H9 (cell line): ENCODE measurements at regions not wholly inside any gene's neighbourhood (a gene's known extent, or its start where the extent isn't known, plus 50 kb on each side); places are given as distances from the start of the nearest gene placed in this dataset.

Source experiments
- DNase-seq: peaks from one replicate; pipeline ENCODE4 v3.0.0-alpha.2; 2017
- H2AFZ ChIP-seq: one replicate; pipeline ENCODE4 v1.6.1; 2013; ENCODE audit warnings: mild to moderate bottlenecking, low read length, control low read depth, moderate library complexity
- H2AK5ac ChIP-seq: 2 replicates; pipeline ENCODE4 v1.6.1; 2013; ENCODE audit warnings: low read length, control low read depth, mixed read lengths; ENCODE audit not compliant: insufficient read length
- H2BK120ac ChIP-seq: one replicate; pipeline ENCODE4 v1.6.1; 2013; ENCODE audit warnings: low read depth, mild to moderate bottlenecking, low read length, control low read depth, inconsistent platforms; ENCODE audit not compliant: poor library complexity, severe bottlenecking
- H2BK12ac ChIP-seq: 2 replicates; pipeline ENCODE4 v1.6.1; 2013; ENCODE audit warnings: low read length, control low read depth, mixed read lengths, low read depth; ENCODE audit not compliant: insufficient read length
- H2BK15ac ChIP-seq: 2 replicates; pipeline ENCODE4 v1.6.1; 2013; ENCODE audit warnings: low read depth, low read length, control low read depth
- H2BK20ac ChIP-seq: one replicate; pipeline ENCODE4 v1.6.1; 2013; ENCODE audit warnings: low read depth, mild to moderate bottlenecking, low read length, control low read depth, inconsistent platforms; ENCODE audit not compliant: poor library complexity, severe bottlenecking
- H2BK5ac ChIP-seq: 2 replicates; pipeline ENCODE4 v1.6.1; 2013; ENCODE audit warnings: low read length, control low read depth, mixed read lengths; ENCODE audit not compliant: insufficient read length
- H3K14ac ChIP-seq: 2 replicates; pipeline ENCODE4 v1.6.1; 2013; ENCODE audit warnings: low read length, control low read depth; ENCODE audit not compliant: insufficient read depth
- H3K18ac ChIP-seq: 2 replicates; pipeline ENCODE4 v1.6.1; 2013; ENCODE audit warnings: low read depth, mild to moderate bottlenecking, mixed read lengths, low read length, control low read depth; ENCODE audit not compliant: insufficient read length
- H3K23ac ChIP-seq: 2 replicates; pipeline ENCODE4 v1.6.1; 2013; ENCODE audit warnings: low read length, control low read depth, mixed read lengths, low read depth; ENCODE audit not compliant: insufficient read length
- H3K23me2 ChIP-seq: 2 replicates; pipeline ENCODE4 v1.6.1; 2013; ENCODE audit warnings: low read depth, mild to moderate bottlenecking, mixed read lengths, low read length, control low read depth; ENCODE audit not compliant: insufficient read length, poor library complexity, severe bottlenecking
- H3K27ac ChIP-seq: 2 replicates; pipeline ENCODE4 v1.5.1; 2013; ENCODE audit warnings: low read length, control low read depth, mixed read lengths, low read depth; ENCODE audit not compliant: insufficient read length
- H3K27me3 ChIP-seq: 2 replicates; pipeline ENCODE4 v1.6.1; 2013; ENCODE audit warnings: low read length, control low read depth, inconsistent platforms; ENCODE audit not compliant: insufficient read depth
- H3K4ac ChIP-seq: 2 replicates; pipeline ENCODE4 v1.6.1; 2013; ENCODE audit warnings: low read depth, mild to moderate bottlenecking, control low read depth, inconsistent platforms, low read length, moderate library complexity
- H3K4me1 ChIP-seq: 2 replicates; pipeline ENCODE4 v1.6.1; 2013; ENCODE audit warnings: low read length, control low read depth, inconsistent platforms; ENCODE audit not compliant: insufficient read depth
- H3K4me2 ChIP-seq: 2 replicates; pipeline ENCODE4 v1.6.1; 2013; ENCODE audit warnings: low read length, control low read depth, mixed read lengths; ENCODE audit not compliant: insufficient read length, insufficient read depth
- H3K56ac ChIP-seq: 2 replicates; pipeline ENCODE4 v1.6.1; 2013; ENCODE audit warnings: low read depth, mild to moderate bottlenecking, mixed read lengths, low read length, control low read depth; ENCODE audit not compliant: insufficient read length
- H3K79me1 ChIP-seq: 2 replicates; pipeline ENCODE4 v1.6.1; 2013; ENCODE audit warnings: low read depth, mild to moderate bottlenecking, moderate library complexity, low read length, control low read depth, inconsistent platforms; ENCODE audit not compliant: insufficient read depth, poor library complexity, severe bottlenecking
- H3K79me2 ChIP-seq: 2 replicates; pipeline ENCODE4 v1.6.1; 2013; ENCODE audit warnings: low read length, control low read depth, inconsistent platforms; ENCODE audit not compliant: insufficient read depth
- H3K9ac ChIP-seq: 2 replicates; pipeline ENCODE4 v1.6.1; 2013; ENCODE audit warnings: low read length, control low read depth, mixed read lengths; ENCODE audit not compliant: insufficient read length; ENCODE audit errors: extremely low read depth
- H3K9me3 ChIP-seq: one replicate; pipeline ENCODE4 v1.6.1; 2013; ENCODE audit warnings: low read depth, low read length, inconsistent platforms; ENCODE audit not compliant: control insufficient read depth
- H3T11ph ChIP-seq: one replicate; pipeline ENCODE4 v1.6.1; 2013; ENCODE audit warnings: mild to moderate bottlenecking, low read length, control low read depth, inconsistent platforms
- H4K20me1 ChIP-seq: one replicate; pipeline ENCODE4 v1.6.1; 2013; ENCODE audit not compliant: control insufficient read depth, insufficient read length, insufficient read depth
- H4K5ac ChIP-seq: 2 replicates; pipeline ENCODE4 v1.6.1; 2013; ENCODE audit warnings: low read depth, mild to moderate bottlenecking, mixed read lengths, low read length, control low read depth; ENCODE audit not compliant: insufficient read length
- H4K8ac ChIP-seq: replicated peaks from 2 replicates; pipeline ENCODE4 v1.6.1; 2013; ENCODE audit warnings: low read length, control low read depth, mixed read lengths, low read depth; ENCODE audit not compliant: insufficient read length
- H4K91ac ChIP-seq: 2 replicates; pipeline ENCODE4 v1.6.1; 2013; ENCODE audit warnings: low read depth, mild to moderate bottlenecking, moderate library complexity, mixed read lengths, low read length, control low read depth; ENCODE audit not compliant: insufficient read length
- H3K27ac Mint-ChIP-seq, 3 experiments: 2 replicates in 2 of 3; 3 replicates in 1 of 3; pipeline ENCODE4 v1.8.0; 2020 to 2021; ENCODE audit warnings: mixed read lengths in 3 of 3, mild to moderate bottlenecking in 1 of 3, moderate library complexity in 1 of 3
- H3K27me3 Mint-ChIP-seq: 2 replicates; pipeline ENCODE4 v1.8.0; 2021; ENCODE audit warnings: low read depth, mild to moderate bottlenecking, moderate library complexity, mixed read lengths
- H3K36me3 Mint-ChIP-seq, 3 experiments: 2 replicates in 2 of 3; 3 replicates in 1 of 3; pipeline ENCODE4 v1.8.0; 2020 to 2021; ENCODE audit warnings: low read depth in 3 of 3, mixed read lengths in 3 of 3; ENCODE audit not compliant: insufficient read depth in 1 of 3
- H3K4me1 Mint-ChIP-seq, 2 experiments: 2 replicates each; pipeline ENCODE4 v1.8.0; 2020; ENCODE audit warnings: mixed read lengths in 2 of 2
- H3K4me3 Mint-ChIP-seq, 2 experiments: 2 replicates in 1 of 2; 3 replicates in 1 of 2; pipeline ENCODE4 v1.8.0; 2020 to 2021; ENCODE audit warnings: mild to moderate bottlenecking in 2 of 2, mixed read lengths in 2 of 2, moderate library complexity in 1 of 2
- H3K9me3 Mint-ChIP-seq, 2 experiments: 2 replicates in 1 of 2; 3 replicates in 1 of 2; pipeline ENCODE4 v1.8.0; 2020; ENCODE audit warnings: mild to moderate bottlenecking in 2 of 2, mixed read lengths in 2 of 2, moderate library complexity in 1 of 2
- CTCF ChIP-seq: fragments of 200-600 bp; sonication (generic); conservative IDR thresholded peaks from 3 replicates; pipeline ENCODE4 v1.8.0; 2021; ENCODE audit warnings: antibody characterized with exemption, mild to moderate bottlenecking
- WGBS: extraction: QIAGEN DNeasy Blood & Tissue Kit; methylation state at CpG from one replicate; pipeline ENCODE4 v1.1.7; 2013; ENCODE audit warnings: missing lambda C conversion rate, low lambda C conversion rate, mixed read lengths; ENCODE audit not compliant: insufficient read length; ENCODE audit errors: extremely low coverage; 5-methylcytosine and 5-hydroxymethylcytosine counted together

GRCh38 chr5:57683036-57683630 lies 200.5 kb upstream of the ACTBL2 start:
- Histone ChIP-seq H2BK120ac (no peak overlapping the region), H3K4me1 (no peaks in the 10 kb centered on the region), H3K27ac (no peak overlapping the region), H2BK20ac (no peak overlapping the region), H3K9me3 (no peaks in the 10 kb centered on the region), H3K23ac (no peak overlapping the region), H3K23me2 (no peaks in the 10 kb centered on the region), H3K79me2 (no peaks in the 10 kb centered on the region), H3K4me2 (no peak overlapping the region), H2AK5ac (no peak overlapping the region), H4K8ac (no peak overlapping the region), H3K9ac (no peak overlapping the region), H3K56ac (no peak overlapping the region), H3K4ac (no peak overlapping the region), H2BK12ac (no peak overlapping the region), H3T11ph (no peak overlapping the region), H4K5ac (no peak overlapping the region), H3K27me3 (no peaks in the 10 kb centered on the region), H4K91ac (no peak overlapping the region), H2BK15ac (no peak overlapping the region), H3K14ac (no peak overlapping the region), H4K20me1 (no peaks in the 10 kb centered on the region), H2BK5ac (no peak overlapping the region), H3K18ac (no peak overlapping the region), H3K79me1 (no peaks in the 10 kb centered on the region), H2AFZ (no peak overlapping the region)
- H3K27ac Mint-ChIP-seq, result no peak overlapping the region
- no peak for TF ChIP-seq CTCF
- H3K9me3 Mint-ChIP-seq, result no peaks in the 10 kb centered on the region
- no peaks in the 10 kb centered on the region for H3K36me3 Mint-ChIP-seq
- H3K4me3 Mint-ChIP-seq, result no peak overlapping the region
- no CpG with 5 or more reads among the region's 2 CpGs for WGBS
- DNase-seq, result no peak
- no peaks in the 10 kb centered on the region for H3K4me1 Mint-ChIP-seq
- H3K27me3 Mint-ChIP-seq, result no peaks in the 10 kb centered on the region
